ENCODE measurements at regions not wholly inside any gene's neighbourhood (a gene's known extent, or its start where the extent isn't known, plus 50 kb on each side); places are given as distances from the start of the nearest gene placed in this dataset.

DNA sequence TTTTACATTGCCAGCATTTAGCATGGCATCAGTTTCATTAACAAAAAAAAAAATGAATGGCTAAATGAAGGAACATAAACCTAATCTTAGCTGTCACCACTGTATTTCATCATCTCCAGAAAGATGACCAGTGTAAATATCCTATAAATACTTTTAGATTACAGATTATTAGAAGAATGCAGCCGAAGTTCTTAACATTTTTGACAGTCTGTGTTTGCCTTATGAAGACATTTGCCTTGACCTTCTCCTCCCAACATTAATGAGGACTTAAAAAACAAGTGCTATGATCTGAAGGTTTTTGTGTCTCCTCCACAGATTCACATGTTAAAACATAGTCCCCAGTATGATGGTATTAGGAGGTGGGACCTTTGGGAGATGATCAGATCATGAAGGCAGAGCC, 253.0 kb downstream of the SNAPC1 start (continued):
- TF ChIP-seq, protein P1, sequence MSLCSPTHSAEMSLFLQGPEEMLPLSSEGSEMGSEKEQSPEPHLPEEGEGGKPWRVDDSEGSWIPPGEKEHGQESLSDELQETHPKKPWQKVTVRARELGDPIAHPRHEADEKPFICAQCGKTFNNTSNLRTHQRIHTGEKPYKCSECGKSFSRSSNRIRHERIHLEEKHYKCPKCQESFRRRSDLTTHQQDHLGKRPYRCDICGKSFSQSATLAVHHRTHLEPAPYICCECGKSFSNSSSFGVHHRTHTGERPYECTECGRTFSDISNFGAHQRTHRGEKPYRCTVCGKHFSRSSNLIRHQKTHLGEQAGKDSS (CRISPR knock-in tag; IDR thresholded peaks at IDR 0.05; ENCODE audit: borderline replicate concordance, low read depth), result no peak
- TF ChIP-seq ZNF775 (CRISPR knock-in tag; IDR thresholded peaks at IDR 0.05; ENCODE audit: borderline replicate concordance) (no peak), ZSCAN21 (CRISPR knock-in tag; IDR thresholded peaks at IDR 0.05; ENCODE audit: borderline replicate concordance) (no peak), ZNF460 (CRISPR knock-in tag; IDR thresholded peaks at IDR 0.05; ENCODE audit: borderline replicate concordance) (no peak), GTF3A (CRISPR knock-in tag; conservative IDR thresholded peaks at IDR 0.05) (no peak), CCAR2 (optimal IDR thresholded peaks at IDR 0.05; ENCODE audit: low read depth, low read length) (no peak), HNRNPL (IDR thresholded peaks at IDR 0.05; ENCODE audit: low read depth, low read length) (no peak), HNF4A (CRISPR knock-in tag; IDR thresholded peaks at IDR 0.05) (no peak), REL (CRISPR knock-in tag; conservative IDR thresholded peaks at IDR 0.05) (no peak)

- TF ChIP-seq ZNF225 (CRISPR knock-in tag; IDR thresholded peaks at IDR 0.05) (no peak), ZNF24 (IDR thresholded peaks at IDR 0.05) (no peak), MYPOP (CRISPR knock-in tag; IDR thresholded peaks at IDR 0.05) (no peak), ZNF775 (CRISPR knock-in tag; IDR thresholded peaks at IDR 0.05; ENCODE audit: borderline replicate concordance) (no peak), SP4 (CRISPR knock-in tag; IDR thresholded peaks at IDR 0.05) (no peak), ZNF264 (CRISPR knock-in tag; IDR thresholded peaks at IDR 0.05) (no peak), ZNF614 (CRISPR knock-in tag; IDR thresholded peaks at IDR 0.05; ENCODE audit: borderline replicate concordance) (no peak), ZNF740 (CRISPR knock-in tag; IDR thresholded peaks at IDR 0.05) (no peak), ZNF362 (CRISPR knock-in tag; IDR thresholded peaks at IDR 0.05; ENCODE audit: borderline replicate concordance) (no peak), CREB1 (IDR thresholded peaks at IDR 0.05) (no peak), CREB1 (CRISPR knock-in tag; IDR thresholded peaks at IDR 0.05) (no peak), GPBP1L1 (CRISPR knock-in tag; IDR thresholded peaks at IDR 0.05) (no peak), LCORL (IDR thresholded peaks at IDR 0.05) (no peak), LCORL (CRISPR knock-in tag; IDR thresholded peaks at IDR 0.05) (no peak)
- intact Hi-C loops (cut with micrococcal nuclease; ENCODE audit: unreplicated experiment), result no loop called here
- ATAC-seq (no peak), FAIRE-seq (no peak), DNase-seq (ENCODE audit: low spot score) (no peak)
- Histone ChIP-seq H3K36me3 (replicated peaks in 1 of 2; ENCODE audit: control insufficient read depth in 1 of 2, insufficient read depth in 2 of 2, low read length in 2 of 2) (no peaks in the 10 kb centered on the region), H3K79me2 (ENCODE audit: insufficient read depth, low read length) (no peaks in the 10 kb centered on the region), H3K4me3 (replicated peaks in 1 of 3; ENCODE audit: insufficient read depth in 1 of 3, low read depth in 2 of 3, low read length in 3 of 3) (no peak overlapping the region), H3K4me2 (ENCODE audit: low read depth, low read length) (no peak overlapping the region), H3K27me3 (ENCODE audit: control insufficient read depth in 1 of 2, insufficient read depth in 2 of 2, low read length in 2 of 2) (peaks cover 0 to 2% of the 10 kb centered on the region in 2 experiments; a peak in 3 of 5 replicates), H3K27ac (ENCODE audit: extremely low read length, insufficient read depth, low read length) (no peak overlapping the region), H2AFZ (ENCODE audit: low read length) (no peak overlapping the region), H3K4me1 (ENCODE audit: insufficient read depth, low read length) (no peaks in the 10 kb centered on the region), H3K9ac (ENCODE audit: insufficient read depth, low read depth, low read length) (no peak overlapping the region), H3K9me3 (ENCODE audit: low read length) (no peaks in the 10 kb centered on the region), H4K20me1 (ENCODE audit: insufficient read depth, low read length) (no peaks in the 10 kb centered on the region)
- no TSS peak for BruUV-seq (replicated peaks)
- ChIA-PET POLR2A (no interaction called here), CTCF (ENCODE audit: low intra/inter-chr PET ratio, low total read pairs) (no interaction called here)
- 0% methylated on average over 2 of the region's 2 CpGs for WGBS (ENCODE audit: low lambda C conversion rate)
- in situ Hi-C loops (cut with HindIII; ENCODE audit: extremely low pct_ligation_motif_present, low pct_unique_long_range_greater_than_20kb), result no loop called here
These were observed 253.7 kb downstream of the SNAPC1 start for GRCh38 chr14:62015945-62016344.

Data from HepG2 (cell line).